ENCODE measurements at regions not wholly inside any gene's neighbourhood (a gene's known extent, or its start where the extent isn't known, plus 50 kb on each side); places are given as distances from the start of the nearest gene placed in this dataset.
"Not testable (repeated sequence)": the region's sequence is repeated elsewhere in the genome, so short reads cannot be mapped to it uniquely, and the experiment has no call there.

GRCh38 chr12:5096241-5096924 lies 52.7 kb downstream of the KCNA5 start:
- no peak for DNase-seq (ENCODE audit: low spot score)

GRCh38 chr12:5097786-5098185 lies 54.1 kb downstream of the KCNA5 start:
- DNase-seq (ENCODE audit: low spot score) = no peak

GRCh38 chr12:5099136-5099535 lies 55.5 kb downstream of the KCNA5 start:
- no peak for DNase-seq (ENCODE audit: low spot score)

- DNase-seq (ENCODE audit: low spot score) = no peak
Measured at GRCh38 chr12:5099591-5099990, 55.9 kb downstream of the KCNA5 start.

GRCh38 chr12:5101686-5102085 lies 58.0 kb downstream of the KCNA5 start:
- DNase-seq (ENCODE audit: low spot score) = no peak

- DNase-seq (ENCODE audit: low spot score) = no peak
Measured at GRCh38 chr12:5102261-5102789, 58.6 kb downstream of the KCNA5 start.

GRCh38 chr12:5102806-5103205 lies 59.1 kb downstream of the KCNA5 start:
- no peak for DNase-seq (ENCODE audit: low spot score)

GRCh38 chr12:5110345-5110744 lies 66.7 kb downstream of the KCNA5 start:
- no peak for DNase-seq (ENCODE audit: low spot score)

GRCh38 chr12:5114436-5114835 lies 70.8 kb downstream of the KCNA5 start:
- DNase-seq (ENCODE audit: low spot score) = no peak

- not testable (repeated sequence) for DNase-seq (ENCODE audit: low spot score)
Measured at GRCh38 chr12:5121784-5122183, 78.1 kb downstream of the KCNA5 start.

- not testable (repeated sequence) for DNase-seq (ENCODE audit: low spot score)
Measured at GRCh38 chr12:5122256-5122831, 78.7 kb downstream of the KCNA5 start.

- no peak for DNase-seq (ENCODE audit: low spot score)
Measured at GRCh38 chr12:5123921-5124320, 80.2 kb downstream of the KCNA5 start.

- DNase-seq (ENCODE audit: low spot score) = no peak
Measured at GRCh38 chr12:5124401-5124800, 80.7 kb downstream of the KCNA5 start.

GRCh38 chr12:5134861-5135525 lies 91.3 kb downstream of the KCNA5 start:
- DNase-seq (ENCODE audit: low spot score) = no peak

GRCh38 chr12:5138256-5138655 lies 94.6 kb downstream of the KCNA5 start:
- DNase-seq (ENCODE audit: low spot score) = no peak

- no peak for DNase-seq (ENCODE audit: low spot score)
Measured at GRCh38 chr12:5138845-5139244, 95.2 kb downstream of the KCNA5 start.

GRCh38 chr12:5139751-5140150 lies 96.1 kb downstream of the KCNA5 start:
- no peak for DNase-seq (ENCODE audit: low spot score)

GRCh38 chr12:5140190-5140589 lies 96.5 kb downstream of the KCNA5 start:
- no peak for DNase-seq (ENCODE audit: low spot score)

- DNase-seq (ENCODE audit: low spot score) = no peak
Measured at GRCh38 chr12:5148880-5149279, 105.2 kb downstream of the KCNA5 start.

GRCh38 chr12:5154091-5154490 lies 110.4 kb downstream of the KCNA5 start:
- DNase-seq (ENCODE audit: low spot score) = no peak

GRCh38 chr12:5155866-5156265 lies 112.2 kb downstream of the KCNA5 start:
- no peak for DNase-seq (ENCODE audit: low spot score)

- DNase-seq (ENCODE audit: low spot score) = no peak
Measured at GRCh38 chr12:5160827-5161226, 117.1 kb downstream of the KCNA5 start.

- no peak for DNase-seq (ENCODE audit: low spot score)
Measured at GRCh38 chr12:5163661-5164060, 120.0 kb downstream of the KCNA5 start.

Measured in HT-29 (cell line).